ENCODE measurements at regions not wholly inside any gene's neighbourhood (a gene's known extent, or its start where the extent isn't known, plus 50 kb on each side); places are given as distances from the start of the nearest gene placed in this dataset.

DNA sequence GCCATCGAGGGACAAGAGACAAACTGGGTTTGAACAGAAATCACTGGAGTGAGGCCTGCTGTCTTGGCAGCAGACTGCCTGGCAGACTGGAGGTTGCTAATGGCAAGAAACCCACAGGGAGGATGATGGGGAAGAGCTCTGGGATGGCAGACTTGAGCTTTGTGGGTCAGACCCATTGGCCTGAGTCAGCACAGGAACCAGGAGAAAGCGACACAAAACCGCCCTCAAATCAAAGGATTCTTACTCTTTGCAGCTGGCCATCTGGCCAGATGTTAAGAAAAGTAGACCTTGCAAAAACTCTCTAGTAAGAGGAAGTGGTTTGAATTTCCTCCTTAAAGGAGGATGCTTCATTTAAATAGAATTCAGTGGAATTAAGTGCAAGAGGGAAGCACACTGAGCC is 195.2 kb upstream of the JUN start:
- TF ChIP-seq, protein P1, sequence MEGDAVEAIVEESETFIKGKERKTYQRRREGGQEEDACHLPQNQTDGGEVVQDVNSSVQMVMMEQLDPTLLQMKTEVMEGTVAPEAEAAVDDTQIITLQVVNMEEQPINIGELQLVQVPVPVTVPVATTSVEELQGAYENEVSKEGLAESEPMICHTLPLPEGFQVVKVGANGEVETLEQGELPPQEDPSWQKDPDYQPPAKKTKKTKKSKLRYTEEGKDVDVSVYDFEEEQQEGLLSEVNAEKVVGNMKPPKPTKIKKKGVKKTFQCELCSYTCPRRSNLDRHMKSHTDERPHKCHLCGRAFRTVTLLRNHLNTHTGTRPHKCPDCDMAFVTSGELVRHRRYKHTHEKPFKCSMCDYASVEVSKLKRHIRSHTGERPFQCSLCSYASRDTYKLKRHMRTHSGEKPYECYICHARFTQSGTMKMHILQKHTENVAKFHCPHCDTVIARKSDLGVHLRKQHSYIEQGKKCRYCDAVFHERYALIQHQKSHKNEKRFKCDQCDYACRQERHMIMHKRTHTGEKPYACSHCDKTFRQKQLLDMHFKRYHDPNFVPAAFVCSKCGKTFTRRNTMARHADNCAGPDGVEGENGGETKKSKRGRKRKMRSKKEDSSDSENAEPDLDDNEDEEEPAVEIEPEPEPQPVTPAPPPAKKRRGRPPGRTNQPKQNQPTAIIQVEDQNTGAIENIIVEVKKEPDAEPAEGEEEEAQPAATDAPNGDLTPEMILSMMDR (conservative IDR thresholded peaks at IDR 0.05; ENCODE audit: low read depth, low read length), result no peak
- TF ChIP-seq EZH2 (IDR thresholded peaks at IDR 0.05; ENCODE audit: borderline replicate concordance, low read depth, low read length, poor library complexity, severe bottlenecking), result no peak

All from A673 (cell line).